GM23338 (cell line): ENCODE measurements at regions not wholly inside any gene's neighbourhood (a gene's known extent, or its start where the extent isn't known, plus 50 kb on each side); places are given as distances from the start of the nearest gene placed in this dataset.

Source experiments
- ATAC-seq: fragments of 200-7000 bp; cut with Tn5 transposase; 3 replicates; pipeline ENCODE4 v1.9.1; 2020
- DNase-seq: peaks from one replicate; pipeline ENCODE4 v3.0.0-alpha.2; 2015; ENCODE audit warnings: low spot score
- H2AFZ ChIP-seq: fragments of 200-600 bp; sonication (generic); 2 replicates; pipeline ENCODE4 v1.8.0; 2016; ENCODE audit warnings: antibody characterized with exemption, mild to moderate bottlenecking, moderate library complexity
- H3F3A ChIP-seq: fragments of 200-600 bp; sonication (generic); replicated peaks from 2 replicates; pipeline ENCODE4 v1.8.0; 2017; ENCODE audit warnings: antibody characterized with exemption, mixed run types, low read depth
- H3K27ac ChIP-seq: fragments of 200-600 bp; sonication (generic); 2 replicates; pipeline ENCODE4 v1.6.1; 2016; ENCODE audit warnings: low read depth
- H3K27me3 ChIP-seq: fragments of 200-600 bp; sonication (generic); 2 replicates; pipeline ENCODE4 v1.8.0; 2016; ENCODE audit warnings: mild to moderate bottlenecking, mixed run types, moderate library complexity; ENCODE audit not compliant: insufficient read depth
- H3K36me3 ChIP-seq: fragments of 200-600 bp; sonication (generic); 2 replicates; pipeline ENCODE4 v1.8.0; 2016; ENCODE audit warnings: mild to moderate bottlenecking; ENCODE audit not compliant: insufficient read depth
- H3K4me1 ChIP-seq: fragments of 200-600 bp; sonication (generic); 2 replicates; pipeline ENCODE4 v1.8.0; 2016; ENCODE audit warnings: mild to moderate bottlenecking, moderate library complexity; ENCODE audit not compliant: insufficient read depth
- H3K4me2 ChIP-seq: fragments of 200-600 bp; sonication (generic); 2 replicates; pipeline ENCODE4 v1.7.1; 2017; ENCODE audit warnings: mixed run types
- H3K4me3 ChIP-seq: fragments of 200-600 bp; sonication (generic); 2 replicates; pipeline ENCODE4 v1.6.1; 2016; ENCODE audit warnings: mixed run types
- H3K79me2 ChIP-seq: fragments of 200-600 bp; sonication (generic); replicated peaks from 2 replicates; pipeline ENCODE4 v1.8.0; 2017; ENCODE audit warnings: mild to moderate bottlenecking; ENCODE audit not compliant: insufficient read depth
- H3K9me2 ChIP-seq: fragments of 200-600 bp; sonication (generic); 2 replicates; pipeline ENCODE4 v1.8.0; 2017; ENCODE audit not compliant: insufficient read depth
- H4K20me1 ChIP-seq: fragments of 200-600 bp; sonication (generic); replicated peaks from 2 replicates; pipeline ENCODE4 v1.8.0; 2017; ENCODE audit warnings: mild to moderate bottlenecking; ENCODE audit not compliant: insufficient read depth
- H3K27ac Mint-ChIP-seq: 2 replicates; pipeline ENCODE4 v1.8.0; 2020; ENCODE audit warnings: inconsistent platforms, mild to moderate bottlenecking, moderate library complexity, mixed read lengths
- H3K27me3 Mint-ChIP-seq: 3 replicates; pipeline ENCODE4 v1.8.0; 2022; ENCODE audit warnings: low read depth, mild to moderate bottlenecking, moderate library complexity, mixed read lengths, inconsistent platforms; ENCODE audit not compliant: insufficient read depth, poor library complexity
- H3K36me3 Mint-ChIP-seq: 3 replicates; pipeline ENCODE4 v1.8.0; 2021; ENCODE audit warnings: low read depth, mild to moderate bottlenecking, inconsistent platforms, moderate library complexity, mixed read lengths
- H3K4me1 Mint-ChIP-seq: 3 replicates; pipeline ENCODE4 v1.8.0; 2020; ENCODE audit warnings: mild to moderate bottlenecking, inconsistent platforms, mixed read lengths
- H3K4me3 Mint-ChIP-seq: 3 replicates; pipeline ENCODE4 v1.8.0; 2021; ENCODE audit warnings: moderate library complexity, mild to moderate bottlenecking, inconsistent platforms, mixed read lengths
- H3K9me3 Mint-ChIP-seq: 3 replicates; pipeline ENCODE4 v1.8.0; 2020; ENCODE audit warnings: moderate library complexity, mild to moderate bottlenecking, inconsistent platforms, mixed read lengths
- CREB1 ChIP-seq: fragments of 250-450 bp; sonication (Bioruptor Pico); IDR thresholded peaks from 2 replicates; pipeline ENCODE4 v1.5.0; 2020; ENCODE audit warnings: low read depth, mild to moderate bottlenecking, moderate library complexity
- ETS1 ChIP-seq: IDR thresholded peaks from 2 replicates; pipeline ENCODE4 v1.6.1; 2016; ENCODE audit warnings: antibody characterized with exemption
- EZH2 ChIP-seq: fragments of 200-600 bp; sonication (generic); IDR thresholded peaks from one replicate; pipeline ENCODE4 v1.8.0; 2017; ENCODE audit warnings: antibody characterized with exemption, mild to moderate bottlenecking, low read depth; ENCODE audit not compliant: unreplicated experiment
- EZH2phosphoT487 ChIP-seq: fragments of 200-600 bp; sonication (generic); IDR thresholded peaks from one replicate; pipeline ENCODE4 v1.8.1; 2018; ENCODE audit warnings: antibody characterized with exemption; ENCODE audit not compliant: unreplicated experiment
- JUNB ChIP-seq: IDR thresholded peaks from one replicate; pipeline ENCODE4 v1.6.1; 2016; ENCODE audit warnings: antibody characterized with exemption; ENCODE audit not compliant: unreplicated experiment
- NANOG ChIP-seq: IDR thresholded peaks from 2 replicates; pipeline ENCODE4 v1.6.1; 2016; ENCODE audit warnings: antibody characterized with exemption, borderline replicate concordance
- POLR2AphosphoS5 ChIP-seq: IDR thresholded peaks from 2 replicates; pipeline ENCODE4 v1.6.1; 2016; ENCODE audit warnings: antibody characterized with exemption, low read depth
- STAT1 ChIP-seq: IDR thresholded peaks from one replicate; pipeline ENCODE4 v1.6.1; 2016; ENCODE audit warnings: antibody characterized with exemption; ENCODE audit not compliant: unreplicated experiment
- ZNF114 ChIP-seq: fragments of 250-450 bp; sonication (Bioruptor Pico); IDR thresholded peaks from 2 replicates; pipeline ENCODE4 v1.5.0; 2020; ENCODE audit warnings: mild to moderate bottlenecking, moderate library complexity
- ZNF331 ChIP-seq: fragments of 250-450 bp; sonication (Bioruptor Pico); IDR thresholded peaks from 2 replicates; pipeline ENCODE4 v1.5.0; 2020; ENCODE audit warnings: low read depth, mild to moderate bottlenecking, moderate library complexity
- ZNF462 ChIP-seq: fragments of 250-450 bp; sonication (Bioruptor Pico); IDR thresholded peaks from 2 replicates; pipeline ENCODE4 v1.5.0; 2020; ENCODE audit warnings: mild to moderate bottlenecking, moderate library complexity
- TF ChIP-seq, protein P1 (sequence below), 2 experiments: fragments of 200-600 bp in 1 of 2; sonication (generic) in 1 of 2; conservative IDR thresholded peaks; 2 replicates each; pipeline versions ENCODE4 v1.5.1 to v1.6.1; 2016 to 2017; ENCODE audit warnings: antibody characterized with exemption in 2 of 2, low read depth in 2 of 2, mild to moderate bottlenecking in 2 of 2, moderate library complexity in 1 of 2
- TF ChIP-seq, protein P2 (sequence below): IDR thresholded peaks from one replicate; pipeline ENCODE4 v1.6.1; 2018; ENCODE audit warnings: antibody characterized with exemption; ENCODE audit not compliant: unreplicated experiment

GRCh38 chr15:53400986-53401385 lies 358.5 kb downstream of the WDR72 start:
- no peaks in the 10 kb centered on the region for H3K79me2 ChIP-seq
- H3K4me1 ChIP-seq, result no peaks in the 10 kb centered on the region
- Mint-ChIP-seq H3K27ac (no peak overlapping the region), H3K4me1 (peaks cover 5% of the 10 kb centered on the region; the same call in 2 of the 3 replicates), H3K36me3 (no peaks in the 10 kb centered on the region), H3K27me3 (peaks cover 2% of the 10 kb centered on the region), H3K9me3 (no peaks in the 10 kb centered on the region), H3K4me3 (no peak overlapping the region)
- no peaks in the 10 kb centered on the region for H4K20me1 ChIP-seq
- TF ChIP-seq, protein P1, sequence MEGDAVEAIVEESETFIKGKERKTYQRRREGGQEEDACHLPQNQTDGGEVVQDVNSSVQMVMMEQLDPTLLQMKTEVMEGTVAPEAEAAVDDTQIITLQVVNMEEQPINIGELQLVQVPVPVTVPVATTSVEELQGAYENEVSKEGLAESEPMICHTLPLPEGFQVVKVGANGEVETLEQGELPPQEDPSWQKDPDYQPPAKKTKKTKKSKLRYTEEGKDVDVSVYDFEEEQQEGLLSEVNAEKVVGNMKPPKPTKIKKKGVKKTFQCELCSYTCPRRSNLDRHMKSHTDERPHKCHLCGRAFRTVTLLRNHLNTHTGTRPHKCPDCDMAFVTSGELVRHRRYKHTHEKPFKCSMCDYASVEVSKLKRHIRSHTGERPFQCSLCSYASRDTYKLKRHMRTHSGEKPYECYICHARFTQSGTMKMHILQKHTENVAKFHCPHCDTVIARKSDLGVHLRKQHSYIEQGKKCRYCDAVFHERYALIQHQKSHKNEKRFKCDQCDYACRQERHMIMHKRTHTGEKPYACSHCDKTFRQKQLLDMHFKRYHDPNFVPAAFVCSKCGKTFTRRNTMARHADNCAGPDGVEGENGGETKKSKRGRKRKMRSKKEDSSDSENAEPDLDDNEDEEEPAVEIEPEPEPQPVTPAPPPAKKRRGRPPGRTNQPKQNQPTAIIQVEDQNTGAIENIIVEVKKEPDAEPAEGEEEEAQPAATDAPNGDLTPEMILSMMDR (conservative IDR thresholded peaks at IDR 0.05; ENCODE audit: low read depth in 2 of 2), result no peak
- TF ChIP-seq EZH2phosphoT487, result no peak
- no peak for TF ChIP-seq ZNF114
- no peak for TF ChIP-seq STAT1
- no peak for TF ChIP-seq JUNB
- no peak for TF ChIP-seq ZNF331 (CRISPR knock-in tag)
- no peak for TF ChIP-seq NANOG
- no peak for TF ChIP-seq ZNF462 (CRISPR knock-in tag)
- TF ChIP-seq POLR2AphosphoS5, result no peak
- TF ChIP-seq, protein P2, sequence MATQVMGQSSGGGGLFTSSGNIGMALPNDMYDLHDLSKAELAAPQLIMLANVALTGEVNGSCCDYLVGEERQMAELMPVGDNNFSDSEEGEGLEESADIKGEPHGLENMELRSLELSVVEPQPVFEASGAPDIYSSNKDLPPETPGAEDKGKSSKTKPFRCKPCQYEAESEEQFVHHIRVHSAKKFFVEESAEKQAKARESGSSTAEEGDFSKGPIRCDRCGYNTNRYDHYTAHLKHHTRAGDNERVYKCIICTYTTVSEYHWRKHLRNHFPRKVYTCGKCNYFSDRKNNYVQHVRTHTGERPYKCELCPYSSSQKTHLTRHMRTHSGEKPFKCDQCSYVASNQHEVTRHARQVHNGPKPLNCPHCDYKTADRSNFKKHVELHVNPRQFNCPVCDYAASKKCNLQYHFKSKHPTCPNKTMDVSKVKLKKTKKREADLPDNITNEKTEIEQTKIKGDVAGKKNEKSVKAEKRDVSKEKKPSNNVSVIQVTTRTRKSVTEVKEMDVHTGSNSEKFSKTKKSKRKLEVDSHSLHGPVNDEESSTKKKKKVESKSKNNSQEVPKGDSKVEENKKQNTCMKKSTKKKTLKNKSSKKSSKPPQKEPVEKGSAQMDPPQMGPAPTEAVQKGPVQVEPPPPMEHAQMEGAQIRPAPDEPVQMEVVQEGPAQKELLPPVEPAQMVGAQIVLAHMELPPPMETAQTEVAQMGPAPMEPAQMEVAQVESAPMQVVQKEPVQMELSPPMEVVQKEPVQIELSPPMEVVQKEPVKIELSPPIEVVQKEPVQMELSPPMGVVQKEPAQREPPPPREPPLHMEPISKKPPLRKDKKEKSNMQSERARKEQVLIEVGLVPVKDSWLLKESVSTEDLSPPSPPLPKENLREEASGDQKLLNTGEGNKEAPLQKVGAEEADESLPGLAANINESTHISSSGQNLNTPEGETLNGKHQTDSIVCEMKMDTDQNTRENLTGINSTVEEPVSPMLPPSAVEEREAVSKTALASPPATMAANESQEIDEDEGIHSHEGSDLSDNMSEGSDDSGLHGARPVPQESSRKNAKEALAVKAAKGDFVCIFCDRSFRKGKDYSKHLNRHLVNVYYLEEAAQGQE, result no peak
- TF ChIP-seq ETS1, result no peak
- TF ChIP-seq EZH2, result no peak
- no peak for TF ChIP-seq CREB1 (CRISPR knock-in tag)
- DNase-seq, result no peak
- no peak overlapping the region for H2AFZ ChIP-seq
- no peaks in the 10 kb centered on the region for H3K27me3 ChIP-seq
- H3K27ac ChIP-seq, result no peak overlapping the region
- no peaks in the 10 kb centered on the region; the same call in 1 of the 2 replicates for H3K36me3 ChIP-seq
- H3F3A ChIP-seq, result no peaks in the 10 kb centered on the region
- no peak overlapping the region for H3K4me2 ChIP-seq
- no peaks in the 10 kb centered on the region for H3K9me2 ChIP-seq
- H3K4me3 ChIP-seq, result no peak overlapping the region
- ATAC-seq, result no peak
